NB4 (cell line): ENCODE measurements at regions not wholly inside any gene's neighbourhood (a gene's known extent, or its start where the extent isn't known, plus 50 kb on each side); places are given as distances from the start of the nearest gene placed in this dataset.

ENCODE experiments used
- DNase-seq: peaks from one replicate; pipeline ENCODE4 v3.0.0; 2010; ENCODE audit warnings: low read depth
- H3K4me3 ChIP-seq: one replicate; pipeline ENCODE4 v1.5.1; 2011; ENCODE audit warnings: mild to moderate bottlenecking, low read depth, low read length, moderate library complexity
- MYC ChIP-seq: IDR thresholded peaks from 2 replicates; pipeline ENCODE4 v1.6.1; 2011; ENCODE audit warnings: low read depth, low read length
- POLR2A ChIP-seq: IDR thresholded peaks from 2 replicates; pipeline ENCODE4 v1.6.1; 2011; ENCODE audit warnings: mild to moderate bottlenecking; ENCODE audit not compliant: insufficient read length; ENCODE audit errors: extremely low read depth
- TF ChIP-seq, protein P1 (sequence below): IDR thresholded peaks from 2 replicates; pipeline ENCODE4 v1.6.1; 2011; ENCODE audit warnings: low read depth, low read length
- TF ChIP-seq, protein P2 (sequence below): IDR thresholded peaks from one replicate; pipeline ENCODE4 v1.5.1; 2012; ENCODE audit warnings: low read depth, low read length

DNA sequence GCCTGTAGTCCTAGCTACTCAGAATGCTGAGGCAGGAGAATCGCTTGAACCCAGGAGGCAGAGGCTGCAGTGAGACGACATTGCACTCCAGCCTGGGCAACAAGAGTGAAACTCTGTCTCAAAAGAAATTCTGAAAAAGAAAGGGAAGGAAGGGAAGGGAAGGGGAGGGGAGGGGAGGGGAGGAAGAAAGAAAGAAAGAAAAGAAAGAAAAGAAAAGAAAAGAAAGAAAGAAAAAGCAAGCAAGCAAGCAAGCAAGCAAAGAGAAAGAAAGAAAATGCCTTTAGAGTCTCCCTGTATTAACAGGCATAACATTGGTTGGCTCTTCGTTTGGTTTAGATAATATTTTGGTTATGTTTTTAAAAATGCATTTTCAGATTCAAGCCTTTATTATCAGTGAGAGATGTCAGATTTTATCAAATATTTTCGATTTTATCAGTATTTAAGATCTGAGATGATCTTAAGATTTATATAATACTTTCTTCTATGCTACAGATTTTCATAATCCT lies 281.1 kb downstream of the NPIPA8 start:
- DNase-seq, result no peak
- TF ChIP-seq, protein P1, sequence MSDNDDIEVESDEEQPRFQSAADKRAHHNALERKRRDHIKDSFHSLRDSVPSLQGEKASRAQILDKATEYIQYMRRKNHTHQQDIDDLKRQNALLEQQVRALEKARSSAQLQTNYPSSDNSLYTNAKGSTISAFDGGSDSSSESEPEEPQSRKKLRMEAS, result no peak
- TF ChIP-seq MYC (no peak), POLR2A (no peak)
- TF ChIP-seq, protein P2, sequence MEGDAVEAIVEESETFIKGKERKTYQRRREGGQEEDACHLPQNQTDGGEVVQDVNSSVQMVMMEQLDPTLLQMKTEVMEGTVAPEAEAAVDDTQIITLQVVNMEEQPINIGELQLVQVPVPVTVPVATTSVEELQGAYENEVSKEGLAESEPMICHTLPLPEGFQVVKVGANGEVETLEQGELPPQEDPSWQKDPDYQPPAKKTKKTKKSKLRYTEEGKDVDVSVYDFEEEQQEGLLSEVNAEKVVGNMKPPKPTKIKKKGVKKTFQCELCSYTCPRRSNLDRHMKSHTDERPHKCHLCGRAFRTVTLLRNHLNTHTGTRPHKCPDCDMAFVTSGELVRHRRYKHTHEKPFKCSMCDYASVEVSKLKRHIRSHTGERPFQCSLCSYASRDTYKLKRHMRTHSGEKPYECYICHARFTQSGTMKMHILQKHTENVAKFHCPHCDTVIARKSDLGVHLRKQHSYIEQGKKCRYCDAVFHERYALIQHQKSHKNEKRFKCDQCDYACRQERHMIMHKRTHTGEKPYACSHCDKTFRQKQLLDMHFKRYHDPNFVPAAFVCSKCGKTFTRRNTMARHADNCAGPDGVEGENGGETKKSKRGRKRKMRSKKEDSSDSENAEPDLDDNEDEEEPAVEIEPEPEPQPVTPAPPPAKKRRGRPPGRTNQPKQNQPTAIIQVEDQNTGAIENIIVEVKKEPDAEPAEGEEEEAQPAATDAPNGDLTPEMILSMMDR, result no peak
- H3K4me3 ChIP-seq, result no peak overlapping the region

DNA sequence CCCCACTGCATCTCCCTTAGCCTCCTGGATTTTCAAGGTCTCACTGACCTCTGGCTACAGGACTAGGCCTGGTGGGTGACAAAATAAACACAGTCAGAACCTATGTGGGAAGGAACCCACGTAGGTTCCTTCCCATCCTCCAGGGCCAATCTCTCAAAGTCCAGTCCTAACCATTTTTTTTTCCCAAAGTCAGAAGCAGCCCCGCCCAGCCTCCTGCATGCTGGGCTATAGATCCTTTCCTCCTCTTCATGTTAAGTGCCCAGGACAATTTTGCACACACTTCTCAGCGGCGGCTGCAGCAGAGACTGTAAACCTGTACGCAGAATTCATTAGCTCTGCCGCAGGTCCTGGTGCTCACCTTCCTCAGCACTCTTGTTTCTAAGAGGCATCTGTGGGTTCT lies 285.8 kb downstream of the NPIPA8 start:
- H3K4me3 ChIP-seq, result no peak overlapping the region
- no peak for DNase-seq
- TF ChIP-seq MYC (no peak), POLR2A (no peak)
- TF ChIP-seq, protein P2, result no peak
- TF ChIP-seq, protein P1, result no peak

DNA sequence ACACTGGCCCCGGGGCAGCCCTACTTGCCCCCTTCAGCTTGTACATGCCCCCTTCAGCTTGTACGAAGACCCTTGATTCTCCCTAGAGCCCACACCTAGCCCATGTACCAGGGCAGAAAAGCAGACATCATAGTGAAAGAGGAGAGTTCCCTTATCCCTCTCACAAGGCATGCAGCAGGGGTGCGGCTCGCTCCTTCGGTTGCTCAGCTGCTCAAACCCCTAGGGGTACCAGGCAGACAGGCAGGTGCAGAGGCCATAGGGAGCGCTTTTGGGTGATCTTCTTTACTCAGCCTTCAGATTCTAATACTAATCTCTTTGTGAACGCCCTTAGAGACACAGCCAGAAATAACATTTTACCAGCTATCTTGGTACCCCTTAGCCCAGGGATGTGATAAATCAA lies 286.3 kb downstream of the NPIPA8 start:
- TF ChIP-seq, protein P1, result no peak
- no peak for TF ChIP-seq MYC
- TF ChIP-seq POLR2A, result no peak
- TF ChIP-seq, protein P2, result no peak
- H3K4me3 ChIP-seq, result no peak overlapping the region
- DNase-seq, result no peak

DNA sequence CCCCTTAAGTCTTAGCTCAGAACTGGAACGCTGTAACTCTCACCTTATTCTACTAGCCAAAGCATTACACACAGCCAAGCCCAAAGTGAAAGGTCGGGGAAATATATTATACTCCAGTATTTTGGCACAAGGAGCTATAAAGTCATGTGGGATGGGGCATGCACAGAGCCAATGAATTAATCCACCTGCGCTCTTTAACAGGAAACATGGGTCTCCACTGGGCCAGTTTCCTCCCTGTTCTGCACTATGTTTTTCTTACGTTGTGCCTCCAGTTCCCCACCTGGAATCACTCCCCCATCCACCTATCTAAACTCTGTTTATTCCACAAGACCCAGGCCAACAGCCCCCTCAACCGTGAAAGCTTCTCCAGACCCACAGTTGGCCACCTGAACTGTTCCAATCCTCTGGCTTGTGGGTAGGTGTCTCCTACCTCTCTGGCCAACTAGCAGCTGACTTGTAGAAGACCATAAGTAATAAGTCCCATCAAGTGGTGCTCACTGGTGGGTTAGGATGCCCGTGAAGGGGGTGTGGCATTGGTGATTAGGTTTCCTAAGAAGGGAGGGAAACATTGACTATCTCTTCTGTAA lies 286.9 kb downstream of the NPIPA8 start:
- no peak overlapping the region for H3K4me3 ChIP-seq
- TF ChIP-seq, protein P1, result no peak
- TF ChIP-seq, protein P2, result no peak
- TF ChIP-seq POLR2A, result no peak
- TF ChIP-seq MYC, result no peak
- DNase-seq, result no peak

DNA sequence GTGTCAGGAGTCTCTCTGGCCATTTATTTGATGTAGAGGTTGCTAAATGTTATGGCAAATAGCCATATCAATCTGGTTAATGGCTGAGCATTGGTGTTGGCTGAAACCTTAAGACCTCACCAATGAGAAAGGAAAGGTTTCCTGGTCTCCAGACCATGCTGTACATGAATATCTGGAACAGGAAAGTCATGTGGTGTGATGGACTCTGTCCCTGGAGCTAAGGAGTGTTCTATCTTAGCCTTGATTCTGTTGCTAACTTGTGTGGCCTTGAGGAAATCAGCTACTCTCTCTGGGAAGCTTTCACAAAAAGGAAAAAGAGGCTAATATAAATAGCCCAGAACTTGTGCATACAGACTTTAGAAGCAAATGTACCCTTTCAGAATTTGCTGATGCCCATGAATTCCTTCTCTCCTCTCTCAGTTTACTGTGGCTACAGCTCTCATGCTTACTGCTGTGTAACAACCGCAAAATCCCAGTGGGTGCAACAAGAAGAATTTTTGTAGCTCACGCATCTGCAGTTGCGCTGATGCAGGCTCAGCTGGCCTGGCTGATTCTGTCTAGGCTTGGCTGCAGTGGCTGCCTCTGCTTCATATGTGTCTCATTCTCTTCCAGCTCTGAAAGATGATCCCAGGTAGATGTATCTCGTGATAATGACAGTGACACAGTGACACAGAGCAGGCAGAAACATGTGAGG lies 287.5 kb downstream of the NPIPA8 start:
- no peak for DNase-seq
- H3K4me3 ChIP-seq, result no peak overlapping the region
- no peak for TF ChIP-seq MYC
- TF ChIP-seq POLR2A, result no peak
- TF ChIP-seq, protein P1, result no peak
- TF ChIP-seq, protein P2, result no peak
